ENCODE measurements at regions not wholly inside any gene's neighbourhood (a gene's known extent, or its start where the extent isn't known, plus 50 kb on each side); places are given as distances from the start of the nearest gene placed in this dataset.
A peak's percentile ranks its signal among the peaks of the same experiment; 100 is the strongest.

GRCh38 chr10:128377988-128378387, 251.8 kb upstream of the MKI67 start:
- DNase-seq = no peak

- no peak for DNase-seq
Measured at GRCh38 chr10:128380946-128381345, 254.7 kb upstream of the MKI67 start.

GRCh38 chr10:128382225-128382624, 256.0 kb upstream of the MKI67 start:
- no peak for DNase-seq

GRCh38 chr10:128384831-128385230, 258.6 kb upstream of the MKI67 start:
- DNase-seq = no peak

GRCh38 chr10:128386231-128386630, 260.0 kb upstream of the MKI67 start:
- no peak for DNase-seq

GRCh38 chr10:128386816-128387604, 260.8 kb upstream of the MKI67 start:
- no peak for DNase-seq

GRCh38 chr10:128390596-128390995, 264.4 kb upstream of the MKI67 start:
- DNase-seq = no peak

- DNase-seq = no peak
Measured at GRCh38 chr10:128393546-128393945, 267.3 kb upstream of the MKI67 start.

- no peak for DNase-seq
Measured at GRCh38 chr10:128398118-128398517, 271.9 kb upstream of the MKI67 start.

GRCh38 chr10:128398999-128399398, 272.8 kb upstream of the MKI67 start:
- DNase-seq = no peak

- DNase-seq = peak; percentile 4
Measured at GRCh38 chr10:128400564-128400963, 274.3 kb upstream of the MKI67 start.

GRCh38 chr10:128405450-128405849, 279.2 kb upstream of the MKI67 start:
- no peak for DNase-seq

GRCh38 chr10:128411643-128412042, 285.4 kb upstream of the MKI67 start:
- no peak for DNase-seq

GRCh38 chr10:128414568-128414967, 288.3 kb upstream of the MKI67 start:
- DNase-seq = no peak

- no peak for DNase-seq
Measured at GRCh38 chr10:128416231-128416630, 290.0 kb upstream of the MKI67 start.

- no peak for DNase-seq
Measured at GRCh38 chr10:128417826-128418225, 291.6 kb upstream of the MKI67 start.

GRCh38 chr10:128418819-128419218, 292.6 kb upstream of the MKI67 start:
- DNase-seq = no peak

GRCh38 chr10:128419466-128420019, 293.3 kb upstream of the MKI67 start:
- no peak for DNase-seq

GRCh38 chr10:128420623-128421022, 294.4 kb upstream of the MKI67 start:
- DNase-seq = no peak

- no peak for DNase-seq
Measured at GRCh38 chr10:128421371-128422160, 295.3 kb upstream of the MKI67 start.

- DNase-seq = no peak
Measured at GRCh38 chr10:128422190-128422589, 296.0 kb upstream of the MKI67 start.

- DNase-seq = no peak
Measured at GRCh38 chr10:128422999-128423398, 296.8 kb upstream of the MKI67 start.

- no peak for DNase-seq
Measured at GRCh38 chr10:128429321-128429720, 303.1 kb upstream of the MKI67 start.

All from RPMI8226 (cell line).